Duodenal mucosa (tissue), 2 donors: ENCODE measurements at regions not wholly inside any gene's neighbourhood (a gene's known extent, or its start where the extent isn't known, plus 50 kb on each side); places are given as distances from the start of the nearest gene placed in this dataset.

Source experiments
- H3K27ac ChIP-seq: one replicate; pipeline ENCODE4 v1.7.0; 2013; ENCODE audit warnings: low read depth, low read length
- H3K27me3 ChIP-seq, 2 donors: one replicate each; pipeline ENCODE4 v1.7.0; 2013; ENCODE audit warnings: low read length in 2 of 2, control low read depth in 1 of 2; ENCODE audit not compliant: insufficient read depth in 2 of 2, control insufficient read depth in 1 of 2
- H3K36me3 ChIP-seq, 2 donors: one replicate each; pipeline ENCODE4 v1.7.0; 2013; ENCODE audit warnings: low read length in 2 of 2, control low read depth in 1 of 2; ENCODE audit not compliant: insufficient read depth in 2 of 2, control insufficient read depth in 1 of 2
- H3K4me1 ChIP-seq, 2 donors: one replicate each; pipeline ENCODE4 v1.7.0; 2013; ENCODE audit warnings: low read length in 2 of 2, control low read depth in 1 of 2; ENCODE audit not compliant: insufficient read depth in 2 of 2, control insufficient read depth in 1 of 2
- H3K4me3 ChIP-seq, 2 donors: one replicate each; pipeline ENCODE4 v1.7.0; 2013; ENCODE audit warnings: low read length in 2 of 2, low read depth in 1 of 2
- H3K9ac ChIP-seq, 2 donors: one replicate each; pipeline ENCODE4 v1.7.0; 2013; ENCODE audit warnings: low read length in 2 of 2, low read depth in 1 of 2
- H3K9me3 ChIP-seq, 2 donors: one replicate each; pipeline ENCODE4 v1.7.0; 2013; ENCODE audit warnings: low read length in 2 of 2, control low read depth in 1 of 2; ENCODE audit not compliant: control insufficient read depth in 1 of 2

DNA sequence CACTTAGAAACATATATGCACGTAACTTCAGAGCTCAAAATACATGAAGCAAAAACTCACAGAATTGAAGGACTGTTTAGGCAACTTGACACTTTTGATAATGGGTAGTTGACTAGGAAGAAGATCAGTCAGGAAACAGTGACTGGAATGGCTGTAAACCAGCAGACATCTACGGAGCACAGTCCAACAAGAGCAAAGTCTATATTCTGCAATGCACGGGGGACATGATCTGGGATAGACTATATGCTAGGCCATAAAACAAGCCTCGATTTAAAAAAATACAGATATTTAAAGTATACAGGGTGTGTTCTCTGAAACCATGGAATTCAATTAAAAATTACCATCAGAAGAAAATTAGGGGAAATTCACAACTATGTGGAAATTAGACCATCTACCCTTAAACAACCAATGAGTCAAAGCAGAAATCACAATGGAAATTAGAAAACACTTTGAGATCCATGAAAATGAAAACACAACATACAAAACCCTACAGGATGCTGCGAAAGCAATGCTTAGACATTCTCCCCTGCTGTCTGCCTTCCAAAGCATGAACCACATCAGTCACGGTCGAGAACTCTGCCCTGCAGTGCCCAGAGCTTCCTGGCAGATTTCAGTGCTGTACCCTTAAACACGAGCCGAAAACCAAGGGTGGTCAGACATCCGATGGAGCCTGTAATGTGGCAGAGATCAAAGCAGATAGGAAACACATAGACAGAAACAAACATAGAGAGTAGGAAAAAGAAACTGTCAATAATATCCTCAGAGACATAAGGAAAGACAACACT is 651.9 kb upstream of the HS6ST1 start:
- Histone ChIP-seq H3K27me3 (no peaks in the 10 kb centered on the region), H3K4me1 (no peaks in the 10 kb centered on the region), H3K9ac (no peak overlapping the region), H3K36me3 (no peaks in the 10 kb centered on the region), H3K9me3 (no peaks in the 10 kb centered on the region), H3K27ac (no peak overlapping the region), H3K4me3 (no peak overlapping the region)

DNA sequence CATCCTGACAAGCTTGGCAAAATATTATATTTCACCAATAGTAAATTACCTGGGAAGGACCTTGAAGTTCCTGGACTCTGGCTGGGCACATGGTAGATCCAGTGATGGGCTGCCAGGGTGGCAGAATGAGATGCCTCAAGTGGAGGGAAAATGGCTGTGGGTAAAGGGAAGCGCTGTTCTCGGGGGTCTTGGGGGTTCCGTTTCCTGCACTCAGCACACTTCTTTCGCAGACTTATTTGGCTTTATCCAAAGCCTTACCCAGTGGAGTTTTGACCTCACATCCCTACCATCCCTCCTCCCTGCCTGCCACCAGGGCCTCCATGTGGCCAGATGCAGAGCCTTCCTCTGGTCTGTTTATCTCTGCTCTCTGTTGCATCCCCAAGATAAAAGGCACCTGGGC is 654.9 kb upstream of the HS6ST1 start:
- Histone ChIP-seq H3K4me1 (no peaks in the 10 kb centered on the region), H3K9ac (no peak overlapping the region), H3K4me3 (no peak overlapping the region), H3K27me3 (no peaks in the 10 kb centered on the region), H3K27ac (no peak overlapping the region), H3K36me3 (no peaks in the 10 kb centered on the region), H3K9me3 (no peaks in the 10 kb centered on the region)

DNA sequence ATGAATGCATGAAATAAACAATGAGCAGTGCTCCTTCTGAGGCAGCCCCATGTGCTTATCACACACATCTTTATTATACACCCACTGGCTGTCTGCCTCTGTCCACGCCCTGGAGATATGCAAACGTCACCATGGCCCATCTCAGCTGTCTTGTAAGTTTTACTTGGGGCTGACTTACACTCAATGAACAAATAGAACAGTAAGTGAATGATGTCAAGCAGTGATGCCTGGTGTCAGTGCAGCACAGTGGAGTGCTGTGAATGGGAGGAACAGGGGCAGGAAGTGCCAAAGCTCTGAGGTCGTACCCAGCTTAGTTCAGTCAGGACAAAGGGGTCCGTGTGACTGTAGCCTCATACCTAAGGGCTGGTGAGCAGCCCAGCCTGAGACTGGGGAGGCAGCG is 659.5 kb upstream of the HS6ST1 start:
- Histone ChIP-seq H3K4me1 (no peaks in the 10 kb centered on the region), H3K9me3 (no peaks in the 10 kb centered on the region)

DNA sequence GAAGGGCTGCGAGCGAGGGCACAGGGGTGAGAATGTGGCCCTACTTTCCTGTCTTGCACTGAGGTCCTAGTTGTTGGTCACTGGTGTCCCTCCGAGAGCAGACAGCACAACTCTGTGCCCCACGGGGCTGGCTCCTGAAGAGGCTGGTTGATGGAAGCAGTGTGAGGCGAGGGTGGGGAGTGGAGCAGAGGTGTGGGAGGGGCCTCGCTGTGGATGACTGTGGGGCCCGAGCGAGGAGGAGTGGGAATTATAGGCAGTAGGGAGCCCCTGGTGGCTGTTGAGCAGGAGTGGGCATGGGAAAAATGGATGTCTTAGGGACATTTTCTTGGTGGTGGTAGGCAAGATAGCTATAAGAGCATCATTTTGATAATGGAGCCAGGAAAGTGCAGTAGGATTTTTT is 660.5 kb upstream of the HS6ST1 start:
- Histone ChIP-seq H3K9ac (no peak overlapping the region), H3K4me1 (no peaks in the 10 kb centered on the region), H3K9me3 (no peaks in the 10 kb centered on the region), H3K36me3 (no peaks in the 10 kb centered on the region), H3K4me3 (no peak overlapping the region), H3K27me3 (no peaks in the 10 kb centered on the region), H3K27ac (no peak overlapping the region)

More for the DNA sequence above, 659.5 kb upstream of the HS6ST1 start:
- no peaks in the 10 kb centered on the region for H3K27me3 ChIP-seq
- H3K36me3 ChIP-seq = no peaks in the 10 kb centered on the region
- H3K9ac ChIP-seq = no peak overlapping the region
- H3K27ac ChIP-seq = no peak overlapping the region
- H3K4me3 ChIP-seq = no peak overlapping the region

DNA sequence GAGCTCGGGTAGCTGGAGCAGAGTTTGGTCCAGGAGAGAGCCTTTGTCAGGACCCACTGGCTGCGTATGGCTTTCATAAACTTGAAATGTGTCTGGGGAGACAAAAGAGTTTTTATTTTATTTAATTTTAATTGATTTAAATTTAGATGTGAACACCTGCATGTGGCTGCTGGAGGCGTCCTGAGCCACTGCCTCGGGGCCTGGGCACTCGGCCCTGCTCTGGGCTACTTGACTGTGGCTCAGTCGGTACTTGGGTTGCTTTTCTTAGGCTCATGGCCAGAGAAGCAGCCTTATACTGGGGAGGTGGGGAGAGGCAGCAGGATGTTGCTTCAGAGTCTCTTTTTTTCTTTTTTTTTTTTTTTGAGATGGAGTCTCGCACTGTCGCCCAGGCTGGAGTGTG is 661.8 kb upstream of the HS6ST1 start:
- Histone ChIP-seq H3K27me3 (no peaks in the 10 kb centered on the region), H3K9ac (no peak overlapping the region), H3K4me1 (no peaks in the 10 kb centered on the region), H3K9me3 (no peaks in the 10 kb centered on the region), H3K27ac (no peak overlapping the region), H3K36me3 (no peaks in the 10 kb centered on the region), H3K4me3 (no peak overlapping the region)

DNA sequence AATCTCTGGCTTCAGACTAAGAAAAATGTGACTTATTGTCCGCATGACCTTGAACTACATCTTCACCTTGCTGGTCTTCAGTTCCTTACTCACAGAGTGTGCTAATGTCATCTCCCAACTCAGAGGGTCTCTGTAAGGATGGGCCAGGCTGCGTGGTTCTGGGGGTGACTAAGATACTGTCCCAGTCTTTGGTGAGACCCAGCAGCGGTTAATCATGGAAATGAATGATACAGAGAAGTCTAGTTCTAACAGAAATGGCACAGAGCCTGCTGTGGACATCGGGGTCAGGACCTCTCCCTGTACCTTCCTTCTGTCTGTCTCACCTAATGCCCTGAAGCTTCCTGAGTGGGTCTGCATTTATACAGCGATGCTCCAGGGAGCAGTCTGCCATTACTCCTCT is 662.7 kb upstream of the HS6ST1 start:
- no peaks in the 10 kb centered on the region for H3K27me3 ChIP-seq
- H3K4me3 ChIP-seq = no peak overlapping the region
- no peak overlapping the region for H3K27ac ChIP-seq
- H3K4me1 ChIP-seq = no peaks in the 10 kb centered on the region
- no peak overlapping the region for H3K9ac ChIP-seq
- no peaks in the 10 kb centered on the region for H3K36me3 ChIP-seq
- no peaks in the 10 kb centered on the region for H3K9me3 ChIP-seq

DNA sequence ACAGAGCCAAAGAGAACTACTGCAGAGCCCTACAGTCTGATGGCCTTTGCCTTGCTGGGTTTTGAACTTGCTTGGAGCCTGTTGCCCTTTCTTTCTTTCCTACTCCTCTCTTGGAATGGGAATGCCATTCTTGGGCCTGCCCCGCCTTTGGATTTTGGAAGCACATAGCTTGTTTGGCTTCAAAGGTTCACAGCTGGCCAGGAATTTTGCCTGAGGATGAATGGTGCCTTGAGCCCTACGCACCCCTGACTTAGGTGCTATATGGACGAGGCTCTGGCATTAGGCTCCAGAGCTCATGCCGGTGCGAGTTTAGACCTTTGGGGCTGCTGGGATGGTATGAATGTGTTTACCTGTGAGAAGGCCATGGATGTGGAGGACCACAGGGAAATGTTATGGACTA is 663.3 kb upstream of the HS6ST1 start:
- H3K36me3 ChIP-seq = no peaks in the 10 kb centered on the region
- H3K9ac ChIP-seq = no peak overlapping the region
- no peaks in the 10 kb centered on the region for H3K9me3 ChIP-seq
- no peaks in the 10 kb centered on the region for H3K27me3 ChIP-seq
- no peak overlapping the region for H3K27ac ChIP-seq
- H3K4me3 ChIP-seq = no peak overlapping the region
- no peaks in the 10 kb centered on the region for H3K4me1 ChIP-seq

DNA sequence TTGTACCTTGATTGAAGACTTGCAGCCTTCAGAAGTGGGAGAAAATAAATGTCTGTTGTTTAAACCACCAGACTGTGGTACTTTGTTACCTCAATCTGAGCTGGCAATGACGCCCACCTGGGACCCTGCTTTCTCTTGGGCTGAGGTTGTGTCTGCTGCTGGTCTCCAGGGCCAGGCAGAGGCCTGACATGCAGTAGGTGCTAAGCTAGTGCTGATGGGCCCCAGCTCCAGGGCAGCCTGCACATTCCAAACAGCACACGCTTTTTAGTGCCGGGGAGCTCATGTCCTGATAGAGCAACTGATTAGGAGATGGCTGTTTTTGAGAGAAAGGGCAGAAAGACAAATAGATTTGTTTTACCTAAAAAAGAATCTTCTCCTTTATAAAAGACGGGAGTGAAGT is 664.0 kb upstream of the HS6ST1 start:
- Histone ChIP-seq H3K27me3 (no peaks in the 10 kb centered on the region), H3K4me3 (no peak overlapping the region), H3K9ac (no peak overlapping the region), H3K36me3 (no peaks in the 10 kb centered on the region), H3K4me1 (no peaks in the 10 kb centered on the region), H3K27ac (no peak overlapping the region), H3K9me3 (no peaks in the 10 kb centered on the region)

DNA sequence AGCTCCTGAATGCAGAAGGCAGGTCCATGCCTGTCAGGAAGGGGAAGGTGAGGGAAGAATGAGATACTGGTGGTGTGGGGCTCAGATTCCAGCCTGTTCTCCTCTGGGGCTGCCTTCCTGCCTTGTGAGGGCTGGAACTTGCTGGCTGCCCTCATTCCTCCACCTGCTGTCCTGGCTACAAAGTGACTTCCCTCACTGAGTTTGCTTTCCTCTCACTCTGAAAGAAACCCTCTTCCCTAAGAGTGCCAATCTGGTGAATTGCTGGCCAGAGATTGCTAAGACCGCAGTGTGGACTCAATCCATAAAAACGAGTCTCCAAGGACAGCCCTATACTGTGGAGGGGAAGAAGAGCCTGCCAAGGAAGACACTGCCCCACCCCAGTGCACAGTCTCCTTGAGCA is 664.4 kb upstream of the HS6ST1 start:
- Histone ChIP-seq H3K27ac (no peak overlapping the region), H3K9ac (no peak overlapping the region)

DNA sequence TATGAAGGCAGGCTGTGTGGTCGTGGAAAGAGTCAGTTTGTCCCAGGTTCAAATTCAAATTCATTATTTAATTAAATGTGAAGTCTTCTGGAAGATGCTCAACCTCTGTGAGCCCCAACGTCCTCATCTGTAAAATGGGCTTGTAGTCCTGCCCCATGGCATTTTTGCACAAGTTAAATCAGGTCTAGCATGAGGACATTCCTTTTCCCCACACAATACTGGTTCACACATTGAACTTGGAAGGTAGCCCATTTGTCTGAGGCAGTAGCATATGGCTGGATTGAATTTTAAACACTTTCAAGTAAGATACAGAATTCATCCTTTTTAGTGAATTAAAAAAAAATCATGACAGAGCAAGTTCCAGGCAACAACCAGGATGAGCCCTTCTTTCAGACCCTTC is 665.4 kb upstream of the HS6ST1 start:
- Histone ChIP-seq H3K9me3 (no peaks in the 10 kb centered on the region), H3K27ac (no peak overlapping the region)

More for the DNA sequence above, 664.4 kb upstream of the HS6ST1 start:
- Histone ChIP-seq H3K27me3 (no peaks in the 10 kb centered on the region), H3K9me3 (no peaks in the 10 kb centered on the region), H3K36me3 (no peaks in the 10 kb centered on the region), H3K4me3 (no peak overlapping the region), H3K4me1 (no peaks in the 10 kb centered on the region)

More for the DNA sequence above, 665.4 kb upstream of the HS6ST1 start:
- Histone ChIP-seq H3K4me1 (no peaks in the 10 kb centered on the region), H3K27me3 (no peaks in the 10 kb centered on the region), H3K9ac (no peak overlapping the region), H3K4me3 (no peak overlapping the region), H3K36me3 (no peaks in the 10 kb centered on the region)
